WTC11 (cell line): ENCODE measurements at regions not wholly inside any gene's neighbourhood (a gene's known extent, or its start where the extent isn't known, plus 50 kb on each side); places are given as distances from the start of the nearest gene placed in this dataset.
"Not testable (repeated sequence)": the region's sequence is repeated elsewhere in the genome, so short reads cannot be mapped to it uniquely, and the experiment has no call there.

Experiments
- ATAC-seq: fragments of 200-7000 bp; cut with Tn5 transposase; 2 replicates; pipeline ENCODE4 v1.10.0; 2021; ENCODE audit warnings: mild to moderate bottlenecking, moderate library complexity
- CTCF ChIA-PET: fragments of 300-600 bp; sonication (Branson Sonifier 250); formaldehyde crosslinking; loops from one replicate; lab custom pipeline; 2021; ENCODE audit warnings: antibody characterized with exemption; lab: Charles Lee
- POLR2A ChIA-PET: fragments of 350-600 bp; sonication (Branson Sonifier 250); formaldehyde crosslinking; loops from one replicate; lab custom pipeline; 2021; ENCODE audit warnings: antibody characterized with exemption; lab: Charles Lee
- DNase-seq: peaks from one replicate; pipeline ENCODE4 v3.0.0; 2021; ENCODE audit warnings: low spot score
- H3K27ac Mint-ChIP-seq: 2 replicates; pipeline ENCODE4 v1.8.0; 2021; ENCODE audit warnings: mixed read lengths
- H3K27me3 Mint-ChIP-seq: 2 replicates; pipeline ENCODE4 v1.8.0; 2021; ENCODE audit warnings: low read depth, mild to moderate bottlenecking, moderate library complexity, mixed read lengths
- H3K36me3 Mint-ChIP-seq: 2 replicates; pipeline ENCODE4 v1.8.0; 2021; ENCODE audit warnings: mixed read lengths
- H3K4me1 Mint-ChIP-seq: 2 replicates; pipeline ENCODE4 v1.8.0; 2022; ENCODE audit warnings: mixed read lengths
- H3K4me3 Mint-ChIP-seq: 2 replicates; pipeline ENCODE4 v1.8.0; 2021; ENCODE audit warnings: mild to moderate bottlenecking, moderate library complexity, mixed read lengths
- H3K9me3 Mint-ChIP-seq: 2 replicates; pipeline ENCODE4 v1.8.0; 2021; ENCODE audit warnings: mixed read lengths
- ATF1 ChIP-seq: sonication (generic); formaldehyde crosslinking; IDR thresholded peaks from 2 replicates; pipeline ENCODE4 v1.8.1; 2023; ENCODE audit warnings: mild to moderate bottlenecking, moderate library complexity, missing genetic modification reagents
- ATF6 ChIP-seq: sonication (generic); formaldehyde crosslinking; IDR thresholded peaks from 2 replicates; pipeline ENCODE4 v1.8.1; 2023; ENCODE audit warnings: mild to moderate bottlenecking, missing genetic modification reagents
- FOXK1 ChIP-seq: sonication (generic); formaldehyde crosslinking; IDR thresholded peaks from 2 replicates; pipeline ENCODE4 v1.8.0; 2022; ENCODE audit warnings: mild to moderate bottlenecking, moderate library complexity, missing genetic modification reagents
- GRHL2 ChIP-seq: fragments of 250-450 bp; sonication (Bioruptor Pico); IDR thresholded peaks from 2 replicates; pipeline ENCODE4 v1.8.0; 2022; ENCODE audit warnings: mild to moderate bottlenecking, moderate library complexity; ENCODE audit not compliant: insufficient replicate concordance, severe bottlenecking
- IRF1 ChIP-seq: sonication (generic); formaldehyde crosslinking; IDR thresholded peaks from 2 replicates; pipeline ENCODE4 v1.8.0; 2023; ENCODE audit warnings: missing genetic modification reagents
- IRF2 ChIP-seq: sonication (generic); formaldehyde crosslinking; IDR thresholded peaks from 2 replicates; pipeline ENCODE4 v1.8.0; 2022; ENCODE audit warnings: low read depth, missing genetic modification reagents, borderline replicate concordance
- MLX ChIP-seq: sonication (generic); formaldehyde crosslinking; IDR thresholded peaks from 2 replicates; pipeline ENCODE4 v1.8.1; 2023; ENCODE audit warnings: mild to moderate bottlenecking, missing genetic modification reagents, moderate library complexity
- NR1H2 ChIP-seq: sonication (generic); formaldehyde crosslinking; IDR thresholded peaks from 2 replicates; pipeline ENCODE4 v1.9.0; 2021; ENCODE audit warnings: mild to moderate bottlenecking, moderate library complexity, missing genetic modification reagents
- NR3C1 ChIP-seq: sonication (generic); formaldehyde crosslinking; conservative IDR thresholded peaks from 2 replicates; pipeline ENCODE4 v1.8.1; 2023; ENCODE audit warnings: low read depth, mild to moderate bottlenecking, missing genetic modification reagents
- OVOL2 ChIP-seq: fragments of 250-450 bp; sonication (Bioruptor Pico); IDR thresholded peaks from 2 replicates; pipeline ENCODE4 v1.9.0; 2021; ENCODE audit warnings: mild to moderate bottlenecking, borderline replicate concordance
- PRRX2 ChIP-seq: fragments of 250-450 bp; sonication (Bioruptor Pico); IDR thresholded peaks from 2 replicates; pipeline ENCODE4 v1.8.0; 2021; ENCODE audit warnings: mild to moderate bottlenecking
- RORB ChIP-seq: fragments of 250-450 bp; sonication (Bioruptor Pico); IDR thresholded peaks from 2 replicates; pipeline ENCODE4 v1.9.0; 2021; ENCODE audit warnings: mild to moderate bottlenecking
- TEAD4 ChIP-seq: sonication (generic); formaldehyde crosslinking; IDR thresholded peaks from 2 replicates; pipeline ENCODE4 v1.8.0; 2022; ENCODE audit warnings: mild to moderate bottlenecking, missing genetic modification reagents
- ZNF121 ChIP-seq: sonication (generic); formaldehyde crosslinking; IDR thresholded peaks from 2 replicates; pipeline ENCODE4 v1.8.0; 2023; ENCODE audit warnings: missing genetic modification reagents
- ZNF263 ChIP-seq: sonication (generic); formaldehyde crosslinking; IDR thresholded peaks from 2 replicates; pipeline ENCODE4 v1.8.1; 2022; ENCODE audit warnings: low read depth, mild to moderate bottlenecking, moderate library complexity, missing genetic modification reagents
- ZNF416 ChIP-seq: fragments of 250-450 bp; sonication (Bioruptor Pico); IDR thresholded peaks from 2 replicates; pipeline ENCODE4 v1.9.0; 2021; ENCODE audit warnings: mild to moderate bottlenecking, inconsistent platforms
- TF ChIP-seq, protein P1 (sequence below): fragments of 250-450 bp; sonication (Bioruptor Pico); IDR thresholded peaks from 2 replicates; pipeline ENCODE4 v1.9.0; 2021; ENCODE audit warnings: moderate library complexity, mild to moderate bottlenecking, inconsistent platforms, borderline replicate concordance
- TF ChIP-seq, protein P2 (sequence below): sonication (generic); formaldehyde crosslinking; IDR thresholded peaks from 2 replicates; pipeline ENCODE4 v1.8.0; 2022; ENCODE audit warnings: mild to moderate bottlenecking, missing genetic modification reagents
- TF ChIP-seq, protein P3 (sequence below): sonication (generic); formaldehyde crosslinking; IDR thresholded peaks from 2 replicates; pipeline ENCODE4 v1.8.0; 2023; ENCODE audit warnings: missing genetic modification reagents, mild to moderate bottlenecking, borderline replicate concordance

DNA sequence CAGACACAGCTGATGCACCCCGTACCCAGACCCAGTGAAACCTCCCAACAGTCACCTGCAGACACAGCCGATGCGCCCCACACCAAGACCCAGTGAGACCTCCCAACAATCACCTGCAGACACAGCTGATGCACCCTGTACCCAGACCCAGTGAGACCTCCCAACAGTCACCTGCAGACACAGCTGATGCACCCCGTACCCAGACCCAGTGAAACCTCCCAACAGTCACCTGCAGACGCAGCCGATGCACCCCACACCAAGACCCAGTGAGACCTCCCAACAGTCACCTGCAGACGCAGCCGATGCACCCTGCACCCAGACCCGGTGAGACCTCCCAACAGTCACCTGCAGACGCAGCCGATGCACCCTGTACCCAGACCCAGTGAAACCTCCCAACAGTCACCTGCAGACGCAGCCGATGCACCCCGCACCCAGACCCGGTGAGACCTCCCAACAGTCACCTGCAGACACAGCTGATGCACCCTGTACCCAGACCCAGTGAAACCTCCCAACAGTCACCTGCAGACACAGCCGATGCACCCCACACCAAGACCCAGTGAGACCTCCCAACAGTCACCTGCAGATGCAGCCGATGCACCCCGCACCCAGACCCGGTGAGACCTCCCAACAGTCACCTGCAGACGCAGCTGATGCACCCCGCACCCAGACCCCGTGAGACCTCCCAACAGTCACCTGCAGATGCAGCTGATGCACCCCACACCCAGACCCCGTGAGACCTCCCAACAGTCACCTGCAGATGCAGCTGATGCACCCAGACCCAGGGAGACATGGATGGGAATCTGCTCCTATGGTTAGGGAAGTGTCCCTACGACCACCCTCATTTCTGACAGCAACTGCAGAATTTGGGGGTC lies 178.3 kb upstream of the C1orf174 start:
- DNase-seq, CTCF ChIA-PET, H3K4me1 Mint-ChIP-seq, H3K4me3 Mint-ChIP-seq, H3K27ac Mint-ChIP-seq, ATAC-seq, POLR2A ChIA-PET: not testable (repeated sequence)
- Mint-ChIP-seq H3K36me3 (peaks cover 67% of the 10 kb centered on the region), H3K9me3 (peaks cover 47% of the 10 kb centered on the region), H3K27me3 (peaks cover 11% of the 10 kb centered on the region)

- Mint-ChIP-seq H3K27ac (no peak overlapping the region), H3K9me3 (peaks cover 57% of the 10 kb centered on the region), H3K36me3 (peaks cover 73% of the 10 kb centered on the region), H3K4me1 (no peaks in the 10 kb centered on the region), H3K27me3 (peaks cover 17% of the 10 kb centered on the region), H3K4me3 (no peak overlapping the region)
- ChIA-PET POLR2A (no interaction called here), CTCF (no interaction called here)
- DNase-seq (no peak), ATAC-seq (no peak)
- TF ChIP-seq IRF2, result no peak
- no peak for TF ChIP-seq NR3C1 (CRISPR knock-in tag)
- no peak for TF ChIP-seq ZNF263 (CRISPR knock-in tag)
- TF ChIP-seq, protein P1, sequence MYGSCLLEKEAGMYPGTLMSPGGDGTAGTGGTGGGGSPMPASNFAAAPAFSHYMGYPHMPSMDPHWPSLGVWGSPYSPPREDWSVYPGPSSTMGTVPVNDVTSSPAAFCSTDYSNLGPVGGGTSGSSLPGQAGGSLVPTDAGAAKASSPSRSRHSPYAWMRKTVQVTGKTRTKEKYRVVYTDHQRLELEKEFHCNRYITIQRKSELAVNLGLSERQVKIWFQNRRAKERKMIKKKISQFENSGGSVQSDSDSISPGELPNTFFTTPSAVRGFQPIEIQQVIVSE, result no peak
- no peak for TF ChIP-seq OVOL2 (CRISPR knock-in tag)
- TF ChIP-seq MLX (CRISPR knock-in tag), result no peak
- no peak for TF ChIP-seq ZNF121 (CRISPR knock-in tag)
- TF ChIP-seq GRHL2 (CRISPR knock-in tag), result no peak
- no peak for TF ChIP-seq ATF6
- no peak for TF ChIP-seq ZNF416 (CRISPR knock-in tag)
Measured at GRCh38 chr1:4079815-4080214, 179.7 kb upstream of the C1orf174 start.

- no peak for ATAC-seq
- no peak for DNase-seq
- H3K36me3 Mint-ChIP-seq, result peaks cover 78% of the 10 kb centered on the region
- H3K9me3 Mint-ChIP-seq, result peaks cover 67% of the 10 kb centered on the region
- H3K27me3 Mint-ChIP-seq, result peaks cover 17% of the 10 kb centered on the region
- POLR2A ChIA-PET, result no interaction called here
- no peaks in the 10 kb centered on the region for H3K4me1 Mint-ChIP-seq
- CTCF ChIA-PET, result no interaction called here
- H3K4me3 Mint-ChIP-seq, result no peak overlapping the region
- H3K27ac Mint-ChIP-seq, result no peak overlapping the region
- TF ChIP-seq ATF1 (CRISPR knock-in tag), result no peak
- TF ChIP-seq TEAD4 (CRISPR knock-in tag), result no peak
- no peak for TF ChIP-seq FOXK1 (CRISPR knock-in tag)
- no peak for TF ChIP-seq ZNF416 (CRISPR knock-in tag)
- no peak for TF ChIP-seq RORB (CRISPR knock-in tag)
- TF ChIP-seq, protein P2, sequence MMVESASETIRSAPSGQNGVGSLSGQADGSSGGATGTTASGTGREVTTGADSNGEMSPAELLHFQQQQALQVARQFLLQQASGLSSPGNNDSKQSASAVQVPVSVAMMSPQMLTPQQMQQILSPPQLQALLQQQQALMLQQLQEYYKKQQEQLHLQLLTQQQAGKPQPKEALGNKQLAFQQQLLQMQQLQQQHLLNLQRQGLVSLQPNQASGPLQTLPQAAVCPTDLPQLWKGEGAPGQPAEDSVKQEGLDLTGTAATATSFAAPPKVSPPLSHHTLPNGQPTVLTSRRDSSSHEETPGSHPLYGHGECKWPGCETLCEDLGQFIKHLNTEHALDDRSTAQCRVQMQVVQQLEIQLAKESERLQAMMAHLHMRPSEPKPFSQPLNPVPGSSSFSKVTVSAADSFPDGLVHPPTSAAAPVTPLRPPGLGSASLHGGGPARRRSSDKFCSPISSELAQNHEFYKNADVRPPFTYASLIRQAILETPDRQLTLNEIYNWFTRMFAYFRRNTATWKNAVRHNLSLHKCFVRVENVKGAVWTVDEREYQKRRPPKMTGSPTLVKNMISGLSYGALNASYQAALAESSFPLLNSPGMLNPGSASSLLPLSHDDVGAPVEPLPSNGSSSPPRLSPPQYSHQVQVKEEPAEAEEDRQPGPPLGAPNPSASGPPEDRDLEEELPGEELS (CRISPR knock-in tag), result no peak
- TF ChIP-seq, protein P3, sequence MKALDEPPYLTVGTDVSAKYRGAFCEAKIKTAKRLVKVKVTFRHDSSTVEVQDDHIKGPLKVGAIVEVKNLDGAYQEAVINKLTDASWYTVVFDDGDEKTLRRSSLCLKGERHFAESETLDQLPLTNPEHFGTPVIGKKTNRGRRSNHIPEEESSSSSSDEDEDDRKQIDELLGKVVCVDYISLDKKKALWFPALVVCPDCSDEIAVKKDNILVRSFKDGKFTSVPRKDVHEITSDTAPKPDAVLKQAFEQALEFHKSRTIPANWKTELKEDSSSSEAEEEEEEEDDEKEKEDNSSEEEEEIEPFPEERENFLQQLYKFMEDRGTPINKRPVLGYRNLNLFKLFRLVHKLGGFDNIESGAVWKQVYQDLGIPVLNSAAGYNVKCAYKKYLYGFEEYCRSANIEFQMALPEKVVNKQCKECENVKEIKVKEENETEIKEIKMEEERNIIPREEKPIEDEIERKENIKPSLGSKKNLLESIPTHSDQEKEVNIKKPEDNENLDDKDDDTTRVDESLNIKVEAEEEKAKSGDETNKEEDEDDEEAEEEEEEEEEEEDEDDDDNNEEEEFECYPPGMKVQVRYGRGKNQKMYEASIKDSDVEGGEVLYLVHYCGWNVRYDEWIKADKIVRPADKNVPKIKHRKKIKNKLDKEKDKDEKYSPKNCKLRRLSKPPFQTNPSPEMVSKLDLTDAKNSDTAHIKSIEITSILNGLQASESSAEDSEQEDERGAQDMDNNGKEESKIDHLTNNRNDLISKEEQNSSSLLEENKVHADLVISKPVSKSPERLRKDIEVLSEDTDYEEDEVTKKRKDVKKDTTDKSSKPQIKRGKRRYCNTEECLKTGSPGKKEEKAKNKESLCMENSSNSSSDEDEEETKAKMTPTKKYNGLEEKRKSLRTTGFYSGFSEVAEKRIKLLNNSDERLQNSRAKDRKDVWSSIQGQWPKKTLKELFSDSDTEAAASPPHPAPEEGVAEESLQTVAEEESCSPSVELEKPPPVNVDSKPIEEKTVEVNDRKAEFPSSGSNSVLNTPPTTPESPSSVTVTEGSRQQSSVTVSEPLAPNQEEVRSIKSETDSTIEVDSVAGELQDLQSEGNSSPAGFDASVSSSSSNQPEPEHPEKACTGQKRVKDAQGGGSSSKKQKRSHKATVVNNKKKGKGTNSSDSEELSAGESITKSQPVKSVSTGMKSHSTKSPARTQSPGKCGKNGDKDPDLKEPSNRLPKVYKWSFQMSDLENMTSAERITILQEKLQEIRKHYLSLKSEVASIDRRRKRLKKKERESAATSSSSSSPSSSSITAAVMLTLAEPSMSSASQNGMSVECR (CRISPR knock-in tag), result no peak
- no peak for TF ChIP-seq NR1H2 (CRISPR knock-in tag)
- no peak for TF ChIP-seq PRRX2 (CRISPR knock-in tag)
- TF ChIP-seq IRF1, result no peak
Measured at GRCh38 chr1:4081806-4082711, 182.0 kb upstream of the C1orf174 start.
